Neural cell (in vitro differentiated cells): ENCODE measurements at regions not wholly inside any gene's neighbourhood (a gene's known extent, or its start where the extent isn't known, plus 50 kb on each side); places are given as distances from the start of the nearest gene placed in this dataset.

Experiments
- H2AFZ ChIP-seq: fragments of 200-600, 300-800 bp; sonication (generic), shearing (Covaris generic); 2 replicates; pipeline ENCODE4 v1.6.0; 2014; ENCODE audit warnings: low read depth, mild to moderate bottlenecking, antibody characterized with exemption, low read length, moderate library complexity
- H3F3A ChIP-seq: fragments of 200-600 bp; shearing (Covaris generic); 2 replicates; pipeline ENCODE4 v1.6.1; 2016; ENCODE audit warnings: mild to moderate bottlenecking, moderate library complexity, mixed read lengths, antibody characterized with exemption, low read length; ENCODE audit not compliant: insufficient read depth, poor library complexity, severe bottlenecking
- H3K27ac ChIP-seq: fragments of 200-600, 300-800 bp; sonication (generic), shearing (Covaris generic); 2 replicates; pipeline ENCODE4 v1.5.1; 2014; ENCODE audit warnings: mild to moderate bottlenecking, low read length, moderate library complexity
- H3K27me3 ChIP-seq: fragments of 300-800, 200-600 bp; sonication (generic), shearing (Covaris generic); 2 replicates; pipeline ENCODE4 v1.6.0; 2014; ENCODE audit warnings: mild to moderate bottlenecking, low read depth, low read length, moderate library complexity; ENCODE audit not compliant: insufficient read depth
- H3K36me3 ChIP-seq: fragments of 300-800, 200-600 bp; sonication (generic), shearing (Covaris generic); 2 replicates; pipeline ENCODE4 v1.5.1; 2014; ENCODE audit warnings: mild to moderate bottlenecking, antibody characterized with exemption, low read length, moderate library complexity; ENCODE audit not compliant: insufficient read depth
- H3K4me2 ChIP-seq: fragments of 300-800, 200-600 bp; sonication (generic), shearing (Covaris generic); 2 replicates; pipeline ENCODE4 v1.6.0; 2014; ENCODE audit warnings: mild to moderate bottlenecking, low read length
- H3K4me3 ChIP-seq: fragments of 300-800, 200-600 bp; sonication (generic), shearing (Covaris generic); 2 replicates; pipeline ENCODE4 v1.5.1; 2014; ENCODE audit warnings: mild to moderate bottlenecking, low read length, moderate library complexity
- H3K79me2 ChIP-seq: fragments of 200-600 bp; shearing (Covaris generic); replicated peaks from 2 replicates; pipeline ENCODE4 v1.6.0; 2014; ENCODE audit warnings: mild to moderate bottlenecking, low read length, moderate library complexity; ENCODE audit not compliant: insufficient read depth
- H3K9ac ChIP-seq: fragments of 300-800, 200-600 bp; sonication (generic), shearing (Covaris generic); 2 replicates; pipeline ENCODE4 v1.6.1; 2016; ENCODE audit warnings: mild to moderate bottlenecking, low read length, mixed read lengths
- H3K9me2 ChIP-seq: fragments of 200-600 bp; shearing (Covaris generic); 2 replicates; pipeline ENCODE4 v1.6.1; 2016; ENCODE audit warnings: mild to moderate bottlenecking, low read length, mixed read lengths; ENCODE audit not compliant: insufficient read depth
- H3K9me3 ChIP-seq: fragments of 200-600, 300-800 bp; sonication (generic), shearing (Covaris generic); 2 replicates; pipeline ENCODE4 v1.6.1; 2016; ENCODE audit warnings: mild to moderate bottlenecking, mixed run types, low read length, moderate library complexity, mixed read lengths
- H4K20me1 ChIP-seq: fragments of 200-600 bp; shearing (Covaris generic); 2 replicates; pipeline ENCODE4 v1.6.1; 2016; ENCODE audit warnings: mild to moderate bottlenecking, mixed run types; ENCODE audit not compliant: insufficient read depth
- EP300 ChIP-seq: fragments of 450-650 bp; conservative IDR thresholded peaks from 2 replicates; pipeline ENCODE4 v1.6.1; 2014; ENCODE audit warnings: antibody characterized with exemption, mild to moderate bottlenecking, moderate library complexity; ENCODE audit not compliant: poor library complexity, severe bottlenecking
- EZH2 ChIP-seq: fragments of 200-600, 300-800 bp; shearing (Covaris generic), sonication (generic); IDR thresholded peaks from 2 replicates; pipeline ENCODE4 v1.6.1; 2014; ENCODE audit warnings: antibody characterized with exemption, low read length, borderline replicate concordance, mild to moderate bottlenecking; ENCODE audit not compliant: insufficient read depth, poor library complexity, severe bottlenecking
- MXI1 ChIP-seq: fragments of 450-650 bp; conservative IDR thresholded peaks from 2 replicates; pipeline ENCODE4 v1.6.1; 2014; ENCODE audit warnings: antibody characterized with exemption, mild to moderate bottlenecking; ENCODE audit not compliant: poor library complexity, severe bottlenecking
- POLR2AphosphoS5 ChIP-seq: IDR thresholded peaks from 2 replicates; pipeline ENCODE4 v1.6.1; 2012
- RAD21 ChIP-seq: fragments of 450-650 bp; conservative IDR thresholded peaks from 2 replicates; pipeline ENCODE4 v1.6.1; 2014; ENCODE audit warnings: antibody characterized with exemption, mild to moderate bottlenecking, moderate library complexity
- SMC3 ChIP-seq: fragments of 450-650 bp; conservative IDR thresholded peaks from 2 replicates; pipeline ENCODE4 v1.6.1; 2014; ENCODE audit warnings: antibody characterized with exemption, mild to moderate bottlenecking, moderate library complexity; ENCODE audit not compliant: poor library complexity
- TAF1 ChIP-seq: IDR thresholded peaks from 2 replicates; pipeline ENCODE4 v1.6.1; 2012; ENCODE audit warnings: low read depth
- TF ChIP-seq, protein P1 (sequence below): IDR thresholded peaks from 2 replicates; pipeline ENCODE4 v1.6.1; 2012; ENCODE audit warnings: borderline replicate concordance
- TF ChIP-seq, protein P2 (sequence below): fragments of 450-650 bp; IDR thresholded peaks from 2 replicates; pipeline ENCODE4 v1.5.1; 2014; ENCODE audit warnings: antibody characterized with exemption, mild to moderate bottlenecking, moderate library complexity; ENCODE audit not compliant: poor library complexity, severe bottlenecking

DNA sequence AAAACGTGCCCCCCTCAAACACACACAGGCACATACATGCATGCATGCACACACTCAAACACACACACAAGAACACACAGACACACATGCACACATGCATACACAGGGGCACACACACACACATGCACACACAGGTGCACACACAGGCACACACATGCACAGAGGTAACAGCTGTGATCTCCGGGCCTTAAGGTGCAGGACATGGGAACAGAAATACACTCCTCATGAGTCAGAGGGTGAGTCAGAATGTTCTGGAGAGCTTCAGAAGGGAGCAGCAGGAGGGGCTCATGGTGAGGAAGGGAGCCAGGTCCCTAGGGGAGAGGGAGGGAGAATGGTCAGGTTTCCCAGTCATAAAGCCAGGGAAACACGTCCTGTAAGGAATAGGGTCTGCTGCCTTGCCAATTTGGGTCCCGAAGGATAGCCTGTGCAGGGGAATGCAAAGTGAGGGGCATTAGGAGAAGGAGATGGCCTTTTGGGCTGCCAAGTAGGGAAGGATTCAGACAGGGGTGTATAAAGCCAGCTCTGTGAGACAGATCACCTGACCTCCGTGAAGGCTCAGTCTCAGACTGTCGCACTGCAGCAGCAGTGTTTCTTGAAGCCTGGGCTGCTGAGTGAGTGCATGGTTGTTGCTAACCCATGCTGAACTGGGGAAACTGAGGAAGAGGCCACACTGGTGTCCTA, 123.9 kb downstream of the MAFB start:
- TF ChIP-seq MXI1 (no peak), POLR2AphosphoS5 (no peak), SMC3 (no peak), EZH2 (no peak), TAF1 (no peak), RAD21 (no peak), EP300 (no peak)
- TF ChIP-seq, protein P1, sequence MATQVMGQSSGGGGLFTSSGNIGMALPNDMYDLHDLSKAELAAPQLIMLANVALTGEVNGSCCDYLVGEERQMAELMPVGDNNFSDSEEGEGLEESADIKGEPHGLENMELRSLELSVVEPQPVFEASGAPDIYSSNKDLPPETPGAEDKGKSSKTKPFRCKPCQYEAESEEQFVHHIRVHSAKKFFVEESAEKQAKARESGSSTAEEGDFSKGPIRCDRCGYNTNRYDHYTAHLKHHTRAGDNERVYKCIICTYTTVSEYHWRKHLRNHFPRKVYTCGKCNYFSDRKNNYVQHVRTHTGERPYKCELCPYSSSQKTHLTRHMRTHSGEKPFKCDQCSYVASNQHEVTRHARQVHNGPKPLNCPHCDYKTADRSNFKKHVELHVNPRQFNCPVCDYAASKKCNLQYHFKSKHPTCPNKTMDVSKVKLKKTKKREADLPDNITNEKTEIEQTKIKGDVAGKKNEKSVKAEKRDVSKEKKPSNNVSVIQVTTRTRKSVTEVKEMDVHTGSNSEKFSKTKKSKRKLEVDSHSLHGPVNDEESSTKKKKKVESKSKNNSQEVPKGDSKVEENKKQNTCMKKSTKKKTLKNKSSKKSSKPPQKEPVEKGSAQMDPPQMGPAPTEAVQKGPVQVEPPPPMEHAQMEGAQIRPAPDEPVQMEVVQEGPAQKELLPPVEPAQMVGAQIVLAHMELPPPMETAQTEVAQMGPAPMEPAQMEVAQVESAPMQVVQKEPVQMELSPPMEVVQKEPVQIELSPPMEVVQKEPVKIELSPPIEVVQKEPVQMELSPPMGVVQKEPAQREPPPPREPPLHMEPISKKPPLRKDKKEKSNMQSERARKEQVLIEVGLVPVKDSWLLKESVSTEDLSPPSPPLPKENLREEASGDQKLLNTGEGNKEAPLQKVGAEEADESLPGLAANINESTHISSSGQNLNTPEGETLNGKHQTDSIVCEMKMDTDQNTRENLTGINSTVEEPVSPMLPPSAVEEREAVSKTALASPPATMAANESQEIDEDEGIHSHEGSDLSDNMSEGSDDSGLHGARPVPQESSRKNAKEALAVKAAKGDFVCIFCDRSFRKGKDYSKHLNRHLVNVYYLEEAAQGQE, result no peak
- TF ChIP-seq, protein P2, sequence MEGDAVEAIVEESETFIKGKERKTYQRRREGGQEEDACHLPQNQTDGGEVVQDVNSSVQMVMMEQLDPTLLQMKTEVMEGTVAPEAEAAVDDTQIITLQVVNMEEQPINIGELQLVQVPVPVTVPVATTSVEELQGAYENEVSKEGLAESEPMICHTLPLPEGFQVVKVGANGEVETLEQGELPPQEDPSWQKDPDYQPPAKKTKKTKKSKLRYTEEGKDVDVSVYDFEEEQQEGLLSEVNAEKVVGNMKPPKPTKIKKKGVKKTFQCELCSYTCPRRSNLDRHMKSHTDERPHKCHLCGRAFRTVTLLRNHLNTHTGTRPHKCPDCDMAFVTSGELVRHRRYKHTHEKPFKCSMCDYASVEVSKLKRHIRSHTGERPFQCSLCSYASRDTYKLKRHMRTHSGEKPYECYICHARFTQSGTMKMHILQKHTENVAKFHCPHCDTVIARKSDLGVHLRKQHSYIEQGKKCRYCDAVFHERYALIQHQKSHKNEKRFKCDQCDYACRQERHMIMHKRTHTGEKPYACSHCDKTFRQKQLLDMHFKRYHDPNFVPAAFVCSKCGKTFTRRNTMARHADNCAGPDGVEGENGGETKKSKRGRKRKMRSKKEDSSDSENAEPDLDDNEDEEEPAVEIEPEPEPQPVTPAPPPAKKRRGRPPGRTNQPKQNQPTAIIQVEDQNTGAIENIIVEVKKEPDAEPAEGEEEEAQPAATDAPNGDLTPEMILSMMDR, result no peak
- Histone ChIP-seq H3K9me3 (no peaks in the 10 kb centered on the region), H3K4me2 (no peak overlapping the region), H3K27me3 (no peaks in the 10 kb centered on the region), H3K36me3 (no peaks in the 10 kb centered on the region), H3K79me2 (no peaks in the 10 kb centered on the region), H2AFZ (no peak overlapping the region), H3K9me2 (no peaks in the 10 kb centered on the region), H4K20me1 (no peaks in the 10 kb centered on the region), H3K9ac (no peak overlapping the region), H3K27ac (no peak overlapping the region), H3K4me3 (no peak overlapping the region), H3F3A (no peaks in the 10 kb centered on the region)

DNA sequence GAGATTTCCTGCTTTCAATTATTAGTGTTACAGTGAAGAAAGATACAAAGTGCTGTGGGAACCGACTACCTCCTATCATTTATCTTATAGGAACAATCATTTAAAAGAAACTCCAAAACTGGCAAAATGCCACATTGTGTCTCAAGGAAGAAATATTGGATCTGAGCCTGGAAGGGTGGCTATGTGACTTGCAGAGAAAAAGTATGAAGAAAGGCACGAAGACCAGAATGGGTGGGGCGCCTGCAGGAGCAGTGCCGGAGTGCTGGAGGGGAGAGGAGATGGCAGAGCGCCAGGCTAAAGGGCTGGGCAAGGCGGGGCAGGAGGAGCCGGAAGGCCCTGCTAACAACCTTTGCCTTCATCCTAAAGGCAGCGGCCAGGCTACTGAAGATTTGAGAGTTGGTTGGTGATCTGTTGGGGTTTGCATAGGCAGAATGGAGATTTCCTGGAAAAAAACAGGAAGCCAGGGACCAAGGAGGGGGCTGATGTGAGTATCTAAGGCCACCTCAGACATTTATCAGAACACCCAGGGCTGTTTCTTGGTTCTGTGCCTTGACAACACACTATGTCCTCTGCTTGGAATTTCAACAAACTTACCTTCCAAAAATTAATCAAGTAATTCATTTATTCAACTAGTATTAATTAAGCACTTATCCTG, 125.6 kb downstream of the MAFB start:
- Histone ChIP-seq H3K9me2 (no peaks in the 10 kb centered on the region), H2AFZ (no peak overlapping the region), H3K36me3 (no peaks in the 10 kb centered on the region), H3K4me2 (no peak overlapping the region), H3K4me3 (no peak overlapping the region), H3K9me3 (no peaks in the 10 kb centered on the region), H3K79me2 (no peaks in the 10 kb centered on the region), H3K27me3 (no peaks in the 10 kb centered on the region), H3K27ac (no peak overlapping the region), H3F3A (no peaks in the 10 kb centered on the region), H4K20me1 (no peaks in the 10 kb centered on the region), H3K9ac (no peak overlapping the region)
- no peak for TF ChIP-seq TAF1
- no peak for TF ChIP-seq MXI1
- TF ChIP-seq POLR2AphosphoS5, result no peak
- no peak for TF ChIP-seq EZH2
- TF ChIP-seq EP300, result no peak
- TF ChIP-seq, protein P1, result no peak
- no peak for TF ChIP-seq SMC3
- TF ChIP-seq, protein P2, result no peak
- TF ChIP-seq RAD21, result no peak
